ENCODE measurements at regions not wholly inside any gene's neighbourhood (a gene's known extent, or its start where the extent isn't known, plus 50 kb on each side); places are given as distances from the start of the nearest gene placed in this dataset.

GRCh38 chr16:85422632-85423550 is 190.2 kb upstream of the GSE1 start:
- Histone ChIP-seq H3K9me2 (ENCODE audit: insufficient read depth, low read length) (no peaks in the 10 kb centered on the region), H3K27me3 (ENCODE audit: insufficient read depth, low read depth, low read length) (no peaks in the 10 kb centered on the region), H2AFZ (ENCODE audit: low read depth, low read length) (no peak overlapping the region), H3K36me3 (ENCODE audit: insufficient read depth, low read length) (no peaks in the 10 kb centered on the region), H3K4me2 (ENCODE audit: low read length) (peak overlapping the region; percentile 37), H3K79me2 (replicated peaks; ENCODE audit: insufficient read depth, low read length) (no peaks in the 10 kb centered on the region), H3K9ac (ENCODE audit: low read length) (peak overlapping the region; percentile 71), H3K27ac (ENCODE audit: low read length) (peak overlapping the region; percentile 95), H3F3A (ENCODE audit: insufficient read depth, low read length, poor library complexity, severe bottlenecking) (no peaks in the 10 kb centered on the region), H4K20me1 (ENCODE audit: insufficient read depth) (no peaks in the 10 kb centered on the region), H3K4me3 (ENCODE audit: low read length) (peak overlapping the region; percentile 54), H3K9me3 (ENCODE audit: low read length) (no peaks in the 10 kb centered on the region)
- TF ChIP-seq MXI1 (conservative IDR thresholded peaks at IDR 0.05; ENCODE audit: poor library complexity, severe bottlenecking) (no peak), EZH2 (IDR thresholded peaks at IDR 0.05; ENCODE audit: borderline replicate concordance, insufficient read depth, low read length, poor library complexity, severe bottlenecking) (no peak), EP300 (conservative IDR thresholded peaks at IDR 0.05; ENCODE audit: poor library complexity, severe bottlenecking) (no peak), REST (IDR thresholded peaks at IDR 0.05; ENCODE audit: borderline replicate concordance) (peak; percentile 32), CTCF (IDR thresholded peaks at IDR 0.05; ENCODE audit: poor library complexity, severe bottlenecking) (peak; percentile 46), SMC3 (conservative IDR thresholded peaks at IDR 0.05; ENCODE audit: poor library complexity) (no peak), RAD21 (conservative IDR thresholded peaks at IDR 0.05) (peak; percentile 53)

GRCh38 chr16:85423631-85424030 is 189.5 kb upstream of the GSE1 start:
- no peak overlapping the region for H2AFZ ChIP-seq (ENCODE audit: low read depth, low read length)
- H3K9ac ChIP-seq (ENCODE audit: low read length) = peak overlapping the region; percentile 71
- H3K9me3 ChIP-seq (ENCODE audit: low read length) = no peaks in the 10 kb centered on the region
- H3K27ac ChIP-seq (ENCODE audit: low read length) = peak overlapping the region; percentile 95
- H3F3A ChIP-seq (ENCODE audit: insufficient read depth, low read length, poor library complexity, severe bottlenecking) = no peaks in the 10 kb centered on the region
- H3K4me3 ChIP-seq (ENCODE audit: low read length) = no peak overlapping the region
- H3K79me2 ChIP-seq (replicated peaks; ENCODE audit: insufficient read depth, low read length) = no peaks in the 10 kb centered on the region
- no peaks in the 10 kb centered on the region for H3K9me2 ChIP-seq (ENCODE audit: insufficient read depth, low read length)
- no peaks in the 10 kb centered on the region for H3K27me3 ChIP-seq (ENCODE audit: insufficient read depth, low read depth, low read length)
- H4K20me1 ChIP-seq (ENCODE audit: insufficient read depth) = no peaks in the 10 kb centered on the region
- no peaks in the 10 kb centered on the region for H3K36me3 ChIP-seq (ENCODE audit: insufficient read depth, low read length)
- TF ChIP-seq TAF1 (IDR thresholded peaks at IDR 0.05; ENCODE audit: low read depth) = no peak
- no peak for TF ChIP-seq SMC3 (conservative IDR thresholded peaks at IDR 0.05; ENCODE audit: poor library complexity)
- no peak overlapping the region for H3K4me2 ChIP-seq (ENCODE audit: low read length)
